HCT116 (cell line): ENCODE measurements at regions not wholly inside any gene's neighbourhood (a gene's known extent, or its start where the extent isn't known, plus 50 kb on each side); places are given as distances from the start of the nearest gene placed in this dataset.

ENCODE experiments used
- ATF3 ChIP-seq: IDR thresholded peaks from 2 replicates; pipeline ENCODE4 v1.6.1; 2012
- CEBPB ChIP-seq: IDR thresholded peaks from 2 replicates; pipeline ENCODE4 v1.6.1; 2012; ENCODE audit warnings: low read depth
- CTCF ChIP-seq, 3 experiments: fragments of 200-600 bp in 1 of 3; sonication (generic) in 1 of 3; IDR thresholded peaks in 2 of 3; conservative IDR thresholded peaks in 1 of 3; 2 replicates each; pipeline ENCODE4 v1.5.1; 2012 to 2017; ENCODE audit warnings: low read depth in 2 of 3, low read length in 2 of 3, antibody characterized with exemption in 1 of 3, borderline replicate concordance in 1 of 3, control low read depth in 1 of 3, mild to moderate bottlenecking in 1 of 3, mixed read lengths in 1 of 3, mixed run types in 1 of 3, moderate library complexity in 1 of 3; ENCODE audit not compliant: insufficient read depth in 1 of 3
- EZH2 ChIP-seq: fragments of 200-600 bp; sonication (generic); IDR thresholded peaks from 2 replicates; pipeline ENCODE4 v1.6.1; 2017; ENCODE audit warnings: antibody characterized with exemption, mixed run types
- FOSL1 ChIP-seq: IDR thresholded peaks from 2 replicates; pipeline ENCODE4 v1.6.1; 2012; ENCODE audit warnings: low read depth
- JUND ChIP-seq: IDR thresholded peaks from 2 replicates; pipeline ENCODE4 v1.6.1; 2012
- MAX ChIP-seq: IDR thresholded peaks from 2 replicates; pipeline ENCODE4 v1.6.1; 2012
- POLR2A ChIP-seq: IDR thresholded peaks from 2 replicates; pipeline ENCODE4 v1.7.0; 2011; ENCODE audit warnings: borderline replicate concordance; ENCODE audit not compliant: insufficient read depth, insufficient read length; ENCODE audit errors: extremely low read depth
- POLR2AphosphoS5 ChIP-seq: IDR thresholded peaks from 2 replicates; pipeline ENCODE4 v1.6.1; 2011; ENCODE audit warnings: mild to moderate bottlenecking, low read depth, low read length, moderate library complexity
- RAD21 ChIP-seq: IDR thresholded peaks from 2 replicates; pipeline ENCODE4 v1.6.1; 2012; ENCODE audit warnings: low read depth, mild to moderate bottlenecking
- REST ChIP-seq: IDR thresholded peaks from 2 replicates; pipeline ENCODE4 v1.6.1; 2012; ENCODE audit warnings: low read depth
- SIN3A ChIP-seq: IDR thresholded peaks from 2 replicates; pipeline ENCODE4 v1.6.1; 2012; ENCODE audit warnings: low read depth
- YY1 ChIP-seq: IDR thresholded peaks from 2 replicates; pipeline ENCODE4 v1.6.1; 2011; ENCODE audit warnings: low read length, low read depth, moderate library complexity, mild to moderate bottlenecking; ENCODE audit not compliant: insufficient replicate concordance; ENCODE audit errors: extremely low read depth

GRCh38 chr7:69445541-69445940 is 152.7 kb upstream of the AUTS2 start:
- no peak for TF ChIP-seq CTCF (IDR thresholded peaks at IDR 0.05 in 2 of 3, conservative IDR thresholded peaks at IDR 0.05 in 1 of 3; ENCODE audit: borderline replicate concordance in 1 of 3, insufficient read depth in 1 of 3, low read depth in 2 of 3, low read length in 2 of 3)
- no peak for TF ChIP-seq REST
- no peak for TF ChIP-seq RAD21
- no peak for TF ChIP-seq EZH2
- no peak for TF ChIP-seq CEBPB
- no peak for TF ChIP-seq POLR2AphosphoS5
- TF ChIP-seq ATF3: no peak
- no peak for TF ChIP-seq POLR2A
- TF ChIP-seq YY1: no peak
- TF ChIP-seq FOSL1: no peak
- TF ChIP-seq JUND: no peak
- TF ChIP-seq MAX: no peak
- TF ChIP-seq SIN3A: no peak
